H1 (cell line): ENCODE measurements at regions not wholly inside any gene's neighbourhood (a gene's known extent, or its start where the extent isn't known, plus 50 kb on each side); places are given as distances from the start of the nearest gene placed in this dataset.

ENCODE experiments used
- EP300 ChIP-seq, 2 experiments: IDR thresholded peaks; 1 replicate in 1 of 2; 2 replicates in 1 of 2; pipeline ENCODE4 v1.6.1; 2011 to 2012; ENCODE audit warnings: low read depth in 2 of 2, low read length in 2 of 2, mild to moderate bottlenecking in 2 of 2, borderline replicate concordance in 1 of 2, inconsistent platforms in 1 of 2, moderate library complexity in 1 of 2
- POLR2A ChIP-seq, 2 experiments: IDR thresholded peaks; 1 replicate in 1 of 2; 2 replicates in 1 of 2; pipeline ENCODE4 v1.6.1; 2011; ENCODE audit warnings: low read depth in 2 of 2, low read length in 2 of 2, mild to moderate bottlenecking in 2 of 2; ENCODE audit errors: control extremely low read depth in 1 of 2

- TF ChIP-seq POLR2A (IDR thresholded peaks at IDR 0.05; ENCODE audit: control extremely low read depth in 1 of 2, low read depth in 2 of 2, low read length in 2 of 2) = no peak
- no peak for TF ChIP-seq EP300 (IDR thresholded peaks at IDR 0.05; ENCODE audit: borderline replicate concordance in 1 of 2, low read depth in 2 of 2, low read length in 2 of 2)
Observed at GRCh38 chr15:81548365-81549130, 174.5 kb upstream of the TMC3 start.
